Activated effector memory CD4-positive, alpha-beta T cell treated with Interleukin-2 at 50 U/mL for 16 hours (primary cell): ENCODE measurements at regions not wholly inside any gene's neighbourhood (a gene's known extent, or its start where the extent isn't known, plus 50 kb on each side); places are given as distances from the start of the nearest gene placed in this dataset.

Experiments used
- DNase-seq: peaks from one replicate; pipeline ENCODE4 v3.0.0-alpha.2; 2020

DNA sequence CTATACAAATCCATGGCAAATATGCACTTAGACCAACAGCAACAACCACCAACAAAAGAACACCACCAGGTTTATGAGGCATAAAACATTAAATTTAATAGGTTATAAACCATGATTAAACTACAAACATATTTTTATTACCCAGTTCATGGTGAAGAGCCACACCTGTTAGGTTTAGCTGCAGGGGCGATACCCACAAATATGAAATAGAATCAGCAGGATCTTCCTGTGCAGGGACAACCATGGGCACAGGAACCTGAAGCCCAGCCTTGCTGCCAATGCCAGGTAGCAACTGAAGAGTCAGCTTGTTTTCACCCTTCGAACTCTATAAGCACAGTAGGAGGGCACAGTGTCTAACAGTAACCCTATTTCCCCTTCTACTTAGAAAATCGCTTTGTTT is 675.0 kb downstream of the SATB2 start:
- no peak for DNase-seq

DNA sequence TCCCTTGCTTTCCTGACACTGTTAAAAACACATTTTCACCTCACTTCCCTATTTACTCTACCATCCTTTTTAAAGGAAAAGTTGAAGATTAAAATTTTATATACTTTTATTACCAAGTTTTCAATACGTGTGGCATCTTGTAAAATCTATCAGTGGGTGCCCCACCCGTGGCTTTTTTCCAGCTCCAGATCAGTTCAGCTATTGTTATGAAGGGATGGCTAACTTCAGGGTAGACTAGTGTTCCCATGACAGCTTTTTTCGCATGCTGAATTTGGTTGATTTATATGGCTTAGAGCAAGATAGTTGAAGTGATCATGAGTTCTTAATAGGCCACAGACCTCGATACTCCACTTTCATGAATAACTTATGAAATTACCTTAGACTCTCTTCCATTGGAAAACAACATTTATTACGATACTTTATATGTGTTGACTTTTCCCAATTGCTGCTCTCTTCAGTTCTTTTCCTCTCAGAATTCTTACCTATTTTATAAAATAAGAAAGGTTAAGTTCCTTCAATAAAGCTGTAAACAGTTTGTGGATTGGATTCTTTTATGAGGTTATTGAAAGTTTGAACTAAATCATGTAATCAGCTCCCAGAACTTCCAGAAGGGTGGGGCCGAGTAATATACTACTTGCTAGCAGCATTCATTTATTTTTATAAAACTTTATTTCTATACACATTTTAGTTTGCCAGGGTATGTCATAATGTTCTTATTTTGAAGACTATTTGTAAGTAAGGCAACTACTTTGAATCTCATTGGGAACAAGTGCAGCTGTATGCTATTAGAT is 680.9 kb downstream of the SATB2 start:
- no peak for DNase-seq

DNA sequence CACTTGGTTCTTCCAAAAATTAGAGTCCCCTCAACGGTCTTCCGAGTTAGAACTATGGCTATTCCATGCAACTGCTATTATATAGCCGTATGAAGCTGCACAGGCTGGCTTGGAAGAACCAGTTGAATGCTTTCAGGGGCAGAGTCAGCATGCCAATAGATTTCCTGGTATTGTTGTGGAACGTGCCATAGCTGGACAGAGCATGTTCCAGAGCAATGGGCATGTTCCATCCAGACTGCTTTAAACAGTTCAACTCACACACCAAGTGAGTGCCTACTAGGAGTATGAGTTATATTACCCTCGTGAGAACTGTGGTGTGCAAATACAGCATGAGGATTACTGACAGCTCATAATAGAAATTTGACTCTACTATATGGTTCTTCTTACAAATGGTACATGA is 682.0 kb downstream of the SATB2 start:
- DNase-seq = no peak

DNA sequence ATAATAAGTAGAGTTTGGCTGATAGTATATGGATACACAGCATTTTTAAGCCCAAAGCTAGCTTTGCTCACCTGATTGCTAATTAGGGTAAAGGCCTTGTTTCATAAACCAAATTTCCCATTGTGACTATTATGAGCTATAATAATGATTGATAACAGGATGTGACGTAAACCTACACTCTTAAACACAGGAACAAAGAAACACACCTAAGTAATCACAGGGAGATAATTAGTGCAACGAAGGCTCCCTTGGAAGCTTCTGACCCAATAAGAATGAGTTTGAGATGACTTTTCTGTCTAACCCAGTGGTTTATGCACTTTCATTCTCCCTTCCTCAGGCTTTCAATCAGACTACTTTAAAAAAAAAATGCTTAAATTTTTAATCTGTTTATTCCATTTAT is 683.2 kb downstream of the SATB2 start:
- DNase-seq = no peak

DNA sequence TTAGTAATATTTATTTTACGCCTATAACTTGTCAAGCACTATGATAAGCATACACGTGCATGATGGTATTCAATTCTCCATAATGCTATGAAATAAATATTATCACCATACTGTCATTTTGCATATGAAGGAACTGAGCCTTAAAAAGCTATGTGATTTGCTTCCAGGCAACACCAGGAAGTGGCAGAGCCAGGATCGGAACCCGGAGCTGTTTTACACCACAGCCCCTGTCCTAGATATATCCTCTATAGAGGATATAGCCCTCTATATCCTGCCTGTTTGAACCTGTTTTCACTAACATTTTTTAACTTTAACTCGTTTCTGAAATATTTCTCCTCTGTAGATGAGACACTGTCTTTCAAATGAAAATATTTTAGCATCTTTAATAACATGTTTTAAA is 690.0 kb downstream of the SATB2 start:
- no peak for DNase-seq

DNA sequence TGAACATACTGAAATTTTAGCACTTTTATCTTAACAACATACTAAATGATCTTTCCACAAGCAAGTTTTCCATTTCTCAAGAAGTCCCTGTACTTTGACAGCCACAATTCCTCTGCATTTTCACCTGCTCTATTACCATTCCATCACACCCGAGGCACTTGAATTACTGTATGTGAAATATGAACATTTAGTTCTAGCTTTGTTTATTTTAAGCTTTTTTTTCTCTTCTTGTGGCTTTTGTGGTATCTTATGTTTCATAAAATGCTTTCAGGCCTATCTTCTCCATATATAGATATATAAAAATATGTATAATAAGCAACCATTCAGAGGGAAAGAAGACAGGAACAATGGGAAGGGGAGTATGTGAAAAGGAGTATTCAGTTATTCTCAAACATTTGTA is 693.9 kb downstream of the SATB2 start:
- no peak for DNase-seq

DNA sequence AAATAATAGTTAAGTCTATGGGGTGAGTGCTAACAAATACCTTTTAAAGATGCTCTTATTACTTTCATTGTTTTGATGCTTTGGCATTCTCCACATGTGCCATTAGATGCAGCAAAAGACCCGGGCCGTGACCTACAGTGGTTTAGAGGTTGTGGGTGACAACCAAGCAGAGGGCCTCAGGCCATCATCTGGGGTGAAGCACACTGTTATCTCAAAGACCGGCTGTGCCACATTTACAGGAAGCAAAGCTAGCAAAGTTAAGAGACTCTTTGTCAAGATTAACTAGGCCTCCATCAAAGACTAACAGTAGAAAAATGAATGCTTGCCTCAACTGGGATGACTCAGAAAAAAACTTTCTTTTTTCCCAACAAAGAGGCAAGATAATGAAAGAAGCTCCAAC is 695.3 kb downstream of the SATB2 start:
- DNase-seq = no peak

DNA sequence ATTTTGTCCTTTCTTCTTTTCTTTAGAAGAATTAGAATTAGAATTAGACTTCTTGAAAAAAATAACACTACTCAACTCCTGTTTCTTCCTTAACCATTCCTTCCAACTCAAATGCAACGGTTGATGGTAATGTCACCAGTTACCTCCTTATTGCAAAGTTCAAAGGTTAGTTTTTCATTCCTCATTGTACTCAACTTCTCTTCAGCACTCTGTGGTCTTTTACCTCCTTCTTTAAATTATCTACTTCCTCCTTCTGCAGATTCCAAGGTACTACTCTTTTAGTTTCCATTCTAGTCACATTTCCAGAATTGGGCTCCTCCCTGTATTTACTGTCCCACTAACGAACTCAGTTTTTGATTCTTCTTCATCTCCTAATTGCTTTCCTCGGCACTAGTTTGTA is 700.7 kb downstream of the SATB2 start:
- no peak for DNase-seq

DNA sequence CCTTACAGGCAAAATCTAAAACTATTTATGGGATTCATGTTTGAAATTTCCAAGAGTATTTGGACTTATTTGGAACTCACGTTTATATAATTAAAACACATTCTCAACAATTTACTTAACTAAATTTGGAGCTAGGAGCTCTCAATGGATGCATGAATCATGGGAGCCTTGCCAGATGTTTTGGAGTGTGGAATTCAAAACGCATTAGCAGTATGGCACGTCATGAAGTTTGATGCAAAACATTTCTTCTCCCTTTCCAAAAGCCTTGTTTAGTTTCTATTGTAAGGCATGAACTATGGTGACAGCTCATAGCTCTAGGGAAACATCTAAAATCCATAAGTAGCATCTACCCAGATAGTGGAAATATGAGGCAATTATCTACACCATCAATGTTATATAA is 701.6 kb downstream of the SATB2 start:
- DNase-seq = no peak

DNA sequence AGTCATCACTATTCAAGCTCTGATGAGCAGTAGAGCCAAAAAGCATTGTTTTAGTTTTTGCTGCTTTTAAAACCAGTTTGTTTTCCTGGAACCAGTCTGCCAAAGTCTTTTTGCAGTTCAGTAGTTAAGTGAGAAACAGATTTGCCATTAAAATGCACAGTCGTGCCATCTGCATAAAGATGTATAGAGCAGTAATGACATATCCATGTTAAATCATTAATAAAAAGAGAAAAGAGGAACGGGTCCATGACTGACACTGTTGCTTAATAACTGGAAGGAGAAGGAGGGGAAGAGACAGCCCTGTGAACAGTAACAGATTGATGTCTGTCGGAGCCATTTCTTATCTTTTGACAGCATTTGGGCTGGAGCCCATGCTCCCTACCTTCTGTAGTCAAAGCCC is 704.6 kb downstream of the SATB2 start:
- DNase-seq = no peak

DNA sequence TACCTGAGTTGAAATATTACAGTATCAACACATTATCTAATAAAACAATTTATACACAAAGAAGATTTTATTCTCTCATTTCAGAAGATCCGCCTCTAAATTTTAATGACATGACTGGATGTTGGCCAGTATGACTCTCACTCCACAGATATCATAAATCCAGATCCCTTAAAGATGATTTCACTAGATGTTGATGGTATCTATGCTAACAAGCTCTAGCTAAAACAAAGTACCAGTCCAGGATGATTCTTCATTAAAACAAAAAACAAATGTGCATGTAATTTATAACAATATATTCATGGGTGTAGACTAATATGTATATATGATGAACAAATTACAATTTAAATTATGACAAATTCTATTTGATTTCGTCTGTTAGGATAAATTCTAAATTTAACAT is 708.4 kb downstream of the SATB2 start:
- no peak for DNase-seq

DNA sequence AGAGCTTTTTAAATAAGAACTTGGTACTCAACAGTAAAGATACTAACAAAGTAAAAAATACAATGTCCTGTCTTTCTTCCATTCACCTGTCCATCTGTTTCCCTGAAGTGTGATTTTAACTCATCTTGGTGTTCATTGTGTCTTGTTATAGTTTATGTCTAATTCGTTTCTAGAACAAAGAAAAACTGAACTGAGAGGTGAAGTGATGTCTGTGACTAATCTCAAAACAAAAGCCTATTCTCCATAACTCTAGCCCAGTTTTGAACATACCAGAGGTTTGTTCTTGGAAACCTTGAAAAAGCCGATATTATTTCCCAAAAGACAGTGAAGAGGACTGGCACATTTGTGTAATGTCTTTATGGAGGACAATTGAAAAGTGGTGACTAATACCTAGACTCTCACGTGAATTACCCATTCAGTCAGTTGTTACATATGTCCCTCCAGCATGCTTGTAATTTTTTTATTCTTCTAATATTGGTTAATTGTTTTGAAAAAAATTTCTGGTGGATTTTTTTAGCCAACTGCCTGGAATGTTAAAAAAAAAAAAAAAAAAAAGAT is 725.8 kb downstream of the SATB2 start:
- DNase-seq = no peak

DNA sequence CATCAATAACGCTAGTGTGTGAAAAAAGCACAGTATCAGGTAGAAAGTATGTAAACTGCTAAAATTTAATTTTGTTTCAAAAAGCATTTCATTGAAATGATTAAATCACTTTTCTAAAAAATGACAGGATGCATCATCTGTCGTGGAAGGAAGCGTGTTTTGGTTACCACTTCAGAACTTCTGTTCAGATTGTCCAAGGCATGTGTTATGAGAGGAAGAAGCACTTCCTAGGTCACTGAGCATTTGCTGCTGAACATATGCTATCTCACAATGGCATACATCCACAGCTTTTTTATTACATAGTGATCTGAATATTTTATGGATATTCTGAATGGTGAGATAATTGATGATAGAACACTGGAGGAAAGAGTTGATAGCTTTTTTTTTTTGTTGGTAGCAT is 737.5 kb downstream of the SATB2 start:
- DNase-seq = no peak

DNA sequence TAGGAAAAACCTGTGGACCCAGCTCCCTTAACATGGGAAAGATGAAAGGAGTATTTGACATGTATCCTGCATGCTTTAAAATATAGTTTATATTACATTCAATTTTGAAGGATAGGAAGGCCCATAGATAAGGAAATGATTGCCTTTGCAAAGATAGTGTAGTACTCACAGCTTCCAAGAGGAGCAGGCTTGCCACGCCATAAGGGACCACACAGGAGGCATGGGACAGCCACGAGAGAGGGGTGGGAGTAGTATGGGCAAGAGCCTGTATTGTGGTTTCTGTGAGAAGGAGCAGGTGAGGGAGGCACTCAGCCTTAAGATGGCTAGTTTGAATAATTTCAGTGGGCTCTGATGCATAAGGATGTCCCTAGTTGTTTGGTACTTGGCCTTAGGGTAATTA is 740.3 kb downstream of the SATB2 start:
- DNase-seq = no peak

DNA sequence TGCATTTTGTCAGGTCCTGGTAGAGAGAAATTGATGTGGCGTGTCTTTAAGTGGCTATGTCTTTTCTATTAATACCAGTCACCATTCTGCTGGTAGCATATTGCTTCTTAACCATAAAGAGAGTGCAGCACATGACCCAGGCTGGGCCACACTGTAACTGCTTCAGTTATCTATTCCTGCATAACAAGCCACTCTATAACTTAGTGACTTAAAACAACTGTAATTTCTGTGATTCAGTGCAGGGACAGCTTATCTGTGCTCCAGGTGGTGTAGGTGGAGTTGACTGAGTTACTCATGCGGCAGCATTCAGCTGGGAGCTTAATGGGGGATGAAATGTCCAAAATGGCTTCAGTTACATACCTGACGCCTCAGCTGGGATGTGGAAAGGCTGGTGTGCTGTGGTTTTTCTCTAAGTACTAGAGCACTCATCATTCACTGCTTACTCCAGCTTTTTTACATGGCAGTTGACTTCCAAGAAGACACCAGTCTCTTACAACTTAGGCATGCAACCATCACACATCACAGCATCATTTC is 742.4 kb downstream of the SATB2 start:
- DNase-seq = no peak

DNA sequence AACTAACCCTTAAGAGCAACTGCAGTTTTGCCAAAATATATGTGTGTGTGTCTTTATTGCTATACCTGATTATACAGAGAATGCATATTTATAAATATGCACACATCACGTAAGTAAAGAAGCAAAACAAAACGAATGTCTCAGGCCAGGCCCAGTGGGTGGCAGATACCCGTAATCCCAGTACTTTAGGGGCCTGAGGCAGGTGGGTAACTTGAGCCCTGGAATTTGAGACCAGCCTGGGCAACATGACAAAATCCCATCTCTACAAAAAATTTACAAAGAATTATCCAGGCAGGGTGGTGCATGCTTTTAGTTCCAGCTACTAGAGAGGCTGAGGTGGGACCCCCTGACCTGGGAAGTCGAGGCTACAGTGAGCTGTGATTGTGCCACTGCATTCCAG is 745.3 kb downstream of the SATB2 start:
- no peak for DNase-seq

DNA sequence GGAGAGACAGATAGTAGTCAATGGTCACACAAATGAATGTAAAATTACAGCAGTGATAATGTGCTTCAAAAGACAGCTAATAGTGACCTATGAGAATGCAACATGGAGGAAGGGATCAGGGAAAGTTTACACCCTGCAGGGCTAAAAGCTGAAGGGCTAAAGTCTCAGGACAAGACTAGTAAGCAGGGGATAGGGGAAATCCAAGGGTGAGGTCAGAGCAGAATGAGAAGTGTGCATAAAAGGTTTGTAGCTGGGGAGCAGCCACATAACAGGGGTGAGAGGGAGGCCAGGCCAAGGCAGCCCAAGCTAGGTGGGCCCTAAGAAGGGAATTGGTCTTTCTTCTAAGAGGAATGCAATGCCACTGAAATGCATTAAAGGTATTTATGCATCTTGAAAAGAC is 746.3 kb downstream of the SATB2 start:
- DNase-seq = no peak

DNA sequence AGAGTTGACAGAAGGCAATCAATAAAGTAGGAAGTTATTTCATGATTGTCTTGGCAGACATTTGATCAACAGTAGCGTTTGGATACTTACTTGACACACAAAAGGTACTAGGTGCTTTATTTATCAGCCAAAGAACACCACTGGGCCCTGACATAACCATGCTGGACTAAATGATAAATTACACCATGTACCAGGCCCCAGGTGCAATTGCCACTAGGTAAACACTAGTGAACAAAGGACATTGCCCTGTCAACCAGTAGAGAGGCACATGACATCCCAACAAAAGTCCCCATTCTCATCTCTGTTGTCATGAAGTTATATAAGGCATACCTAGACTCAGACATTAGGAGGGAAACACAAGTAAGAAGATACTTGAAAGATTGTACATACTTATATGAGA is 747.2 kb downstream of the SATB2 start:
- DNase-seq = no peak

DNA sequence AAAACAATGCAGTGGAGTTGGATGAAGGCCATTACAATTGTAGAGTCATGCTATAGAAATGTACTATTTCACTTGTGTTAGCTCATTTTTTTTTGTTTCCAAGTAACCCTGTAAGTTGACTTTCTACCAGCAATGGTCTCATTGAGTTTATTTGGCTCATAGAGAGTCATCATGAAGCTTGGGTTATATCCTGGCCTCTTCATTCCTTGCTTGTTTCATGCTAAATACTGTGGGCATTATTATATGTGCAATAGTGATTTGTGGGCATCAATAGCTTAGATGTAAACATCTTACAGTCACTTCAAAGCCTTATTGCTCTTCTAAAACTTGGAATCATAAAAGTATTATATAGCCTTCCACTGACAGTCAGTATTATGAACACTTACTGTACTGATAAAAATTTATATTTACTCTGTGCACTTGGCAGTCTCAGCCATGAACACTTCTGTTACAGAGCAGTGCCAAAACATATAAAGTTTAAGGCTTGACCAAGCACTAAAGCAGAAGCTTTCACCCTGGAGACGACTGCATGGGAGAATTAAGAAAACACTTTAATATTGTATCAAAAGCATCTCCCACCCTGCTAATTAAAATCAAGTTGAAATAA is 751.2 kb downstream of the SATB2 start:
- no peak for DNase-seq

DNA sequence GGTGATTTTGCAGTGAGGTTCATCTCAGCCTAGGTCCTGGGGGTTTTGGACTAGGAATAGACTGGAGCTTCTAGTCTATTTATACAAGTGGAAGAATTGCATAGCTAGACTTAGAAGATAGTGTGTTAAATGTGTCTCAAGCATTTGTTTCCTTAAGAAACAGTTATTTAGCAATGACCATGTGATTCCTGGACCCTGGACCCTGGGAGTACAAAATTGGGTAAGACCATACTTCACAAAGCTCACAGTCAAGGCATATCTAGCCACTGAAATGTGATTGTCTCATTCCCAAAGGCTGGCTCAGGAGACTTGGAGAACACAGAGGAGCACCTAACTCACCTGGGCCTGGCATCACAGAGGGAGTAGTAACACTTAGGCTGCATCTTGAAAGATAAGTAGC is 754.5 kb downstream of the SATB2 start:
- DNase-seq = no peak

DNA sequence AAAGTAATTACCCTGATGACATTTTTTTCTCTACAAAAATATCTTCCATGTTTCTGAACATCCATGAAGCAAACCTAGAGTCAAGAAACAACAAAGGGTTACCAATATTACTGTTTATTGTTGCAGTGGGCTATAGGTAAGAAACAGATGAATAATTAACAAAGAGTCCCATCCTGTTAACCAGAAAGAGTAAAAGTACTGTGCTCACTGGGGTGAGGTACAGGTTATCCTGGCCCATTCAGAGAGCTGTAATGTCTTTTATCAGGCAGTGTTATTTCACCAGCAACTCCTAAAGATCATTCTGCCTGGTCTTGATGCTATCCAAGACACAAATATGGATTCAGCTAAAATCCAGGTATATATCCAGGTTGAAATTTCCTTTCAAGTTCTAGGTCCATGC is 754.9 kb downstream of the SATB2 start:
- no peak for DNase-seq

DNA sequence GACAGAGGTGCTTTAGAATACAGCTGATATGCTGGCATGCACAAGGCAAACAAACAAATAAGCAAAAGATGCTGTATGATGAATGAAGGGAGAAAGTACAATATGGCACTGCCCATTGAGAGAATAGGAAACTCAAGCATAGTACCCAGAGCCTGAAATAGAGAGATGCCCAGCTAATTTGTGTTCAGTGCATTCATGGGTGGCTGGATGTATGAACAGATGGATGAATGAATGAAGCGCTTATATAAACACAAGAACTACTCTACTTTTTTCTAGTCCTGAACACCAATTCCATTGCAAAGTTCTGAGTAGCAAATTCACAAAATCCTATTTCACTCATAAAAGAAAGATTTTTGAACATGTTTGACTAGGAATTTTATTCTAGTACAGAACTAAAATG is 756.3 kb downstream of the SATB2 start:
- no peak for DNase-seq

DNA sequence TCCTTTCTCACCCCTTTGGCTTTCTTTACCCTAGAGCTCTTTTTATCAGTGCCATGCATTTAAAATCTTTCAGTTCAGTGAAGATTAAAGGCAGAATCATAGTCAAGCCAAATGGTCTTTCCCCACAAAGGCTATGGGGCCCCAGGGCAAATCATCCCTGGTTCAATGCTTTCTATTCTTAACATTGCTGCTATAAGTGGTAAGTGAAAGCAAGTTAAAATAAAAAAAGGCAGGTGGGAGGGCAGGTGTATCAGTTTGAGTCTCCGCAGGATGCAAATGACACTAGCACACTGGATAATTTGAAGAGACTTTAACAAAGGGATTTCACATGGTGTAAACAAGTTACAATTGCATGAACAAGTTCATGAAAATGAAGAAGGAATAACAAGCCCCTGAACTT is 757.4 kb downstream of the SATB2 start:
- DNase-seq = no peak

DNA sequence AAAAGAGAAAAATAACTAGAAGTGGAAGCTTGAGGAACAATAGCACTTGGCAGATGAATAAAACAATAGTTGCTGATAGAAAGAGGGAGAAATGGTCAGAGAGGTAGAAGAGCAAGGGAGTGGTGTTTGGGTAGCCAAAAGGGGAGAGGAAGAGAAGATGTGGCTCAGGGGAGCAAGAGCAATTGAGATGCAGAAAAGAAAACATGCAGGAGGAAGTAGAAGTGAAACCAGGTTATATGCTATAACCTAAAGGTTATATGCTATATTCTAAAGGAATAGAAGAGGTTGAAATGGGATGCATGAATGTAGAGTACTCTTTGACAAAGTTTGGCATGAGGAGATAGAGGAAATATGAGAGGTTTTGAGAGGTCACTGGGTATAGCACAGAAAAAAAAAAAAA is 759.5 kb downstream of the SATB2 start:
- DNase-seq = no peak

DNA sequence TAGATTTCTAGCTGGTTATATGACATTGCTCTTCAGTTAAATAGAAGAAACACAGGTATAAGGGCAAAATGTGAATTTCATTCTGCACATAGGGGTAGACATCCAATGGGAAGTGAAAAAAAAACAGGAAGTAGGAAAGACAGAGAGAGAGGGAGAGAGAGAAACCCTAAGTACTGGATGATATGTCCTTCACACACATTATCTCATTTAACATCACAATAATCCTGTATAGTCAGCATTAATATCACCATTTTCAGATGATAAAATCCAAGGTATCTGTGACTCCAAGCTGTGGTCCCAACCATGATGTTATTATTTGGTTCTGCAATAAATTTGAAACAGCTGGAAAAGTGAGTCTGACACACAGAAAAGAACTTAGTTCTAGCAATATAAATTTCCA is 759.9 kb downstream of the SATB2 start:
- DNase-seq = no peak
